WERI-Rb-1 (cell line): ENCODE measurements at regions not wholly inside any gene's neighbourhood (a gene's known extent, or its start where the extent isn't known, plus 50 kb on each side); places are given as distances from the start of the nearest gene placed in this dataset.
"Not testable (repeated sequence)": the region's sequence is repeated elsewhere in the genome, so short reads cannot be mapped to it uniquely, and the experiment has no call there.

Experiments used
- DNase-seq: peaks from one replicate; pipeline ENCODE4 v3.0.0-alpha.2; 2020
- H3K27ac ChIP-seq: fragments of 250-450 bp; sonication (Bioruptor Pico); 2 replicates; pipeline ENCODE4 v1.5.1; 2020; ENCODE audit warnings: mild to moderate bottlenecking, moderate library complexity
- H3K27me3 ChIP-seq: fragments of 250-450 bp; sonication (Bioruptor Pico); 2 replicates; pipeline ENCODE4 v1.5.1; 2021; ENCODE audit warnings: mild to moderate bottlenecking, low read depth, moderate library complexity; ENCODE audit not compliant: insufficient read depth, severe bottlenecking
- H3K36me3 ChIP-seq: fragments of 250-450 bp; sonication (Bioruptor Pico); 2 replicates; pipeline ENCODE4 v1.5.1; 2020; ENCODE audit warnings: mild to moderate bottlenecking, moderate library complexity
- H3K4me3 ChIP-seq: 2 replicates; pipeline ENCODE4 v1.5.1; 2011; ENCODE audit warnings: low read depth, mild to moderate bottlenecking, control low read depth, low read length
- H3K9me3 ChIP-seq: fragments of 250-450 bp; sonication (Bioruptor Pico); 2 replicates; pipeline ENCODE4 v1.5.1; 2021; ENCODE audit warnings: mild to moderate bottlenecking, moderate library complexity; ENCODE audit not compliant: severe bottlenecking
- CTCF ChIP-seq: IDR thresholded peaks from 2 replicates; pipeline ENCODE4 v1.5.1; 2011; ENCODE audit warnings: low read depth, mild to moderate bottlenecking, control low read depth, inconsistent platforms, low read length

DNA sequence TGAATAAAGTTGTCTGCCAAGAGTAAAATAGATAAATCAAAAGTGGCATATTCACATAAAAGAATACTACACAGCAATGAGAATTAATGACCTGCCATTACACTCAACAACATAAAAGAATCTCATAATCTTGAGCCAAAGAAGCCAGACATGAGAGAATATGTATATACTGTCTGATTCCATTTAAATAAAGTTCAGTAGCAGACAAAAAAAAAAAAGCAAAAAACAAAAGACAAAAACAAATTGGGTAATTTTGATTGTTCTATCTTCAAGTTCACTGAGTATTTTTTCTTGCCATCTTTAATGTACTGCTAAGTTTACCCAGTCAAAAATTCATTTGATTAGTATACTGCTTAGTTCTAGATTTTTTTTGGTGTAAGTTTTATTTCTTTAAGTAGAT, 87.9 kb upstream of the TRPC7 start:
- Histone ChIP-seq H3K27me3 (no peaks in the 10 kb centered on the region), H3K4me3 (no peak overlapping the region), H3K9me3 (no peaks in the 10 kb centered on the region), H3K27ac (no peak overlapping the region), H3K36me3 (no peaks in the 10 kb centered on the region)
- no peak for TF ChIP-seq CTCF
- DNase-seq: no peak

DNA sequence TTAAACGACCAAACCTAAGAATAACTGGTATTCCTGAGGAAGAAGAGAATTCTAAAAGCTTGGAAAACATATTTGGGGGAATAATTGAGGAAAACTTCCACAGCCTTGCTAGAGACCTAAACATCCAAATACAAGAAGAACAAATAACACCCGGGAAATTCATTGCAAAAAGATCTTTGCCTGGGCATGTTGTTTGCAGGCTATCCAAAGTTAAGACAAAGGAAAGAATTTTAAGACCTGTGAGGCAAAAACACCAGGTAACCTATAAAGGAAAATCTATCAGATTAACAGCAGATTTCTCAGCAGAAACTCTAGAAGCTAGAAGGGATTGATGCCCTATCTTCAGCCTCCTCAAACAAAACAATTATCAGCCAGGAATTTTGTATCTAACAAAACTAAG, 82.2 kb upstream of the TRPC7 start:
- not testable (repeated sequence) for DNase-seq, H3K27me3 ChIP-seq, H3K27ac ChIP-seq, H3K4me3 ChIP-seq, H3K36me3 ChIP-seq, H3K9me3 ChIP-seq

DNA sequence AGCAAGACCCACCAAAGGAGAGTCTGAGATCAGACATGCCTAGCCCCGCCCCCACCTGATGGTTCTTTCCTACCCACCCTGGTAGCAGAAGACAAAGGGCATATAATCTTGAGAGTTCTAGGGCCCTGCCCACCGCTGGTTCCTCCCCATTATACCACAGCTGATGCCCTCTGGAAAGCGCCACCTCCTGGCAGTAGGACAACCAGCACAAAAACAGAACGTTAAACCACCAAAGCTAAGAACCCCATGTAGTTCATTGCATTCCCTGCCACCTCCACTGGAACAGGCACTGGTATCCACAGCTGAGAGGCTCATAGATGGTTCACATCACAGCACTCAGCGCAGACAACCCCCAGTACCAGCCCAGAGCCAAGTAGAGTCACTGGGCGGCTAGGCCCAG, 81.2 kb upstream of the TRPC7 start:
- Histone ChIP-seq H3K4me3 (no peak overlapping the region), H3K9me3 (peaks cover 5% of the 10 kb centered on the region), H3K36me3 (no peaks in the 10 kb centered on the region), H3K27ac (no peak overlapping the region), H3K27me3 (no peaks in the 10 kb centered on the region)
- TF ChIP-seq CTCF: peak; percentile 30; the same call in 1 of the 2 replicates
- no peak for DNase-seq

- not testable (repeated sequence) for H3K36me3 ChIP-seq, H3K27me3 ChIP-seq, H3K27ac ChIP-seq, H3K9me3 ChIP-seq, H3K4me3 ChIP-seq, DNase-seq
These were observed 78.8 kb upstream of the TRPC7 start for GRCh38 chr5:136444099-136444498.

- no peaks in the 10 kb centered on the region for H3K36me3 ChIP-seq
- H3K27me3 ChIP-seq: no peaks in the 10 kb centered on the region
- H3K9me3 ChIP-seq: peaks cover 2% of the 10 kb centered on the region
- H3K4me3 ChIP-seq: no peak overlapping the region
- no peak for DNase-seq
- no peak overlapping the region for H3K27ac ChIP-seq
- no peak for TF ChIP-seq CTCF
These were observed 74.0 kb upstream of the TRPC7 start for GRCh38 chr5:136439367-136439766.

- no peak overlapping the region for H3K27ac ChIP-seq
- no peak overlapping the region for H3K4me3 ChIP-seq
- no peak for DNase-seq
- H3K9me3 ChIP-seq: no peaks in the 10 kb centered on the region
- TF ChIP-seq CTCF: no peak
- no peaks in the 10 kb centered on the region for H3K36me3 ChIP-seq
- H3K27me3 ChIP-seq: no peaks in the 10 kb centered on the region
These were observed 70.7 kb upstream of the TRPC7 start for GRCh38 chr5:136435946-136436543.

DNA sequence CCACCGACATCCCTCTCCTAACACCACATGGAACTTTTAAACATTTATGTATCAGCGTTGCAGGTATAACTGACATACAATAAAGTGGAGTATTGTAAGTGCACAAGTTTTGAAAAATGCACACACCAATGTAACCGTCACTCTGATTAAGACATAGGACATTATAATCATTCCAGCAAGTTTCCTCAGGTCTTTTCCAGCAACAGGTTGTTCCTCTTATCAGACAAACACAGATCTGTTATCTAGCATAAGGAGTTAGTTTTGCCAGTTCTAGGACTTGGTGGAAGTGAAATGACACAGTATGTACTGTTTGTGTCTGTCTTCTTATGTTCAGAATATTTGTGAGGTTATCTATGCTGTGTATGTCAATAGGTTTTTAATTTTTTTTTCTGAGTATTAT, 69.5 kb upstream of the TRPC7 start:
- no peak for DNase-seq
- no peak for TF ChIP-seq CTCF

More for the DNA sequence above, 69.5 kb upstream of the TRPC7 start:
- no peak overlapping the region for H3K4me3 ChIP-seq
- H3K27ac ChIP-seq: no peak overlapping the region
- H3K9me3 ChIP-seq: no peaks in the 10 kb centered on the region
- H3K36me3 ChIP-seq: no peaks in the 10 kb centered on the region
- no peaks in the 10 kb centered on the region for H3K27me3 ChIP-seq
